ENCODE measurements at regions not wholly inside any gene's neighbourhood (a gene's known extent, or its start where the extent isn't known, plus 50 kb on each side); places are given as distances from the start of the nearest gene placed in this dataset.

GRCh38 chr1:116262207-116262994 is 110.6 kb upstream of the ATP1A1 start:
- ATAC-seq (ENCODE audit: low read depth) (no peak), DNase-seq (ENCODE audit: low spot score in 2 of 2) (no peak)
- H3K36me3 Mint-ChIP-seq: no peaks in the 10 kb centered on the region
- H3K4me3 Mint-ChIP-seq: no peak overlapping the region
- H3K27me3 Mint-ChIP-seq: peaks cover 10% of the 10 kb centered on the region
- no peaks in the 10 kb centered on the region for H3K9me3 Mint-ChIP-seq
- no peak overlapping the region for H3K27ac Mint-ChIP-seq
- peaks cover 2% of the 10 kb centered on the region for H3K4me1 Mint-ChIP-seq

DNA sequence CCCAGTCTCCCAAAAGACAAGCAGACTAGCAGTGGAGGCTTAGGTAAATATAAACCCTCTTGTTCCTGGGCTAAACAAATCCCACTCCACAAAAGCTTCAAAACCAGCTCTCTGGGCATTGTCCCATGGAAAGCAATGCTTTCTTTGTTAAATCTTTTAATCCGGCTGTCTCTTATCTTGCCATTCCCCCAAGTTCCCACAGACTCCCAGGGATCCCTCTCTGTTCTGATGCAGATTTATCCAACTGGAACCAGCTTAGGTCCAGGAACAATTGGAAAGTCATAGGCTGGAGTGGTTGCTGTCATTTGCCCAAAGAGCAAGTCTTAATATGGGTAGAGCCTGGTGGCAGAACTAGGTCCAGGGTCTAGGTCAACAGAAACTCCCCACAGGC is 110.1 kb upstream of the ATP1A1 start:
- peaks cover 2% of the 10 kb centered on the region for H3K4me1 Mint-ChIP-seq
- peaks cover 11% of the 10 kb centered on the region for H3K27me3 Mint-ChIP-seq
- ATAC-seq (ENCODE audit: low read depth) (no peak), DNase-seq (ENCODE audit: low spot score in 2 of 2) (no peak)
- no peak overlapping the region for H3K4me3 Mint-ChIP-seq
- H3K9me3 Mint-ChIP-seq: no peaks in the 10 kb centered on the region
- no peak overlapping the region for H3K27ac Mint-ChIP-seq
- H3K36me3 Mint-ChIP-seq: no peaks in the 10 kb centered on the region

DNA sequence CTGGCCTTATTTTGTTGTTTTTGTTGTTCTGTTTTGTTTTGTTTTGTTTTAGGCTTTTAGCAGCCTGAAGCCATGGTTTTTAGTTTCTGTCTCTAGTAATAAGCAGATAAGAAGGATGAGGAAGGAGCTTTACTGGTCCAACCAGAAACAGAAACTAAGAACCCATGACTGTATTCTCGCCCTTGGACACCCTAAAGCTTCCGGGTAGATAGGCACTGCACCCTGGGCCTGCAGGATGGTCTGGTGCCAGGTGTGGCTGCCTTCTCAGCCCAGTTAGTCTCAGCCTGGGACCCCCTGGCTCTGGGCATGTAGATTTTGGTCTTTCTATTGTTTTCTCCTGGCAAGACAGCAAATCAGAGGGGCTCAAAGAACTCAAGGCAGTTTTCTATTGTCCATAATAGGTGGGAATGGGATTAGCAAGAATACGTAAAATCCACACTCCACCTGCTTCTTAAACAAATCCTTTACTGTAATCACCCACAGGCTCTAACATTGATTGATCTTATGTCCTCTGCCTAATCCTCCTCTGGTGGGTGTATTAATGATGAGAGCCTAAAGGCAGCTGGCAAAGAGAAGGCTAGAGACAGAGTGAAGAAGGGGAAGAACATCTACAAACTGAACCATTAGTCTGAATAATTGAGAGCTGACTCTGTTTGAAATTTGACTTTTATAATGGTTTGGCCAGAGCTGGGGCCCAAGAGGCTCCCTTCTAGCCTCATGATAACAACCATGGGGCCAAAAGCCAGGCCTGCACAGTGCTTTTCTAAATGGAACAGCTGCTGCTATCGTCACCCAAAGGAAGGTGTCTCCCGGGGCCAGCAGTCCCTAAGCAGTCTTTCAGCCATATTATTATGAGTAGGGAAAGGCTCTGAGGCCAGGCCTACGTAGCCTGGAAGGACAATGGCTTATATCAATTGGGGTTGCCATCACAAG is 106.8 kb upstream of the ATP1A1 start:
- Mint-ChIP-seq H3K27ac (no peak overlapping the region), H3K4me1 (peaks cover 2% of the 10 kb centered on the region), H3K36me3 (no peaks in the 10 kb centered on the region), H3K4me3 (no peak overlapping the region), H3K27me3 (peaks cover 4% of the 10 kb centered on the region), H3K9me3 (no peaks in the 10 kb centered on the region)
- ATAC-seq (ENCODE audit: low read depth) (no peak), DNase-seq (ENCODE audit: low spot score in 2 of 2) (no peak)

GRCh38 chr1:116266864-116267212 is 106.2 kb upstream of the ATP1A1 start:
- ATAC-seq (ENCODE audit: low read depth) (no peak), DNase-seq (ENCODE audit: low spot score in 2 of 2) (no peak)
- Mint-ChIP-seq H3K4me1 (peaks cover 2% of the 10 kb centered on the region), H3K36me3 (no peaks in the 10 kb centered on the region), H3K4me3 (no peak overlapping the region), H3K9me3 (no peaks in the 10 kb centered on the region), H3K27ac (no peak overlapping the region), H3K27me3 (peaks cover 5% of the 10 kb centered on the region)

- no peak overlapping the region for H3K27ac Mint-ChIP-seq
- H3K36me3 Mint-ChIP-seq: no peaks in the 10 kb centered on the region
- peaks cover 3% of the 10 kb centered on the region for H3K27me3 Mint-ChIP-seq
- DNase-seq (ENCODE audit: low spot score in 2 of 2): no peak
- H3K4me1 Mint-ChIP-seq: no peaks in the 10 kb centered on the region
- no peak overlapping the region for H3K4me3 Mint-ChIP-seq
- ATAC-seq (ENCODE audit: low read depth): no peak
- H3K9me3 Mint-ChIP-seq: no peaks in the 10 kb centered on the region
Observed at GRCh38 chr1:116268211-116268610, 104.8 kb upstream of the ATP1A1 start.

DNA sequence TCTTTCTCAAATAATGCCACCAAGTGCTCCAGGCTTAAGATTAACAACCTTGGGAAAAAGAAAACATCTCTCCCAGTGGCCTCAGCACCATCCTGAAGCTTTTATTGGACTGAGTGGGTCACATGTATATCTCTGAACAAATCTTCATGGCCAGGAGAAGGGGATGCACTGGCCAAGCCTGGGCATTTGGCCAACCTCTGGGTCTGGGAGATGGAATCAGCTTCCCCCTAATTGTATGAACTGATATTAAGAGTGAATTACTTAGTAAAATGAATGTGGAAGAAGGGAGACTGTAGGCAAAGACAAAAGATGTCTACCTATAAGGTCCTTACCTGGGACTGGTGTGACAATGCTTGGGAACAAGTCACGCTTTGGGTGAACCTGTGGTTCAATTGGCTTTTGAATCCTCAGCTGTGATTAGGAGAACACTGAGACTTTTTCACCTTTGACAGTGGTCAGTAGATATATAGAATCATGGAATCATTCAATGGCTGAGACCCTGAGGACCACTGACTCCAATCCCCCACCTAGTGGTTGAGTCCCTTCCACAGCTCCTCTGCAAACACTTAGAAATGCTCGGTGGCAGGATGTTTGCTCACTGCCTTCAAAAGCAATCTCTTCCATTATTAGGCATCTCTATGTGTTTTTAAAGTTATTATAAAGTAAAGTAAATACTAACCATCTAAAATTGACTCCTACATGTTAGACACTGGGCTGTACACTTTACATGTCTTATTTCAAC is 102.6 kb upstream of the ATP1A1 start:
- DNase-seq (ENCODE audit: low spot score in 2 of 2) (no peak), ATAC-seq (ENCODE audit: low read depth) (no peak)
- no peak overlapping the region for H3K4me3 Mint-ChIP-seq
- H3K9me3 Mint-ChIP-seq: no peaks in the 10 kb centered on the region
- peaks cover 4% of the 10 kb centered on the region for H3K27me3 Mint-ChIP-seq
- no peaks in the 10 kb centered on the region for H3K4me1 Mint-ChIP-seq
- no peak overlapping the region for H3K27ac Mint-ChIP-seq
- no peaks in the 10 kb centered on the region for H3K36me3 Mint-ChIP-seq

DNA sequence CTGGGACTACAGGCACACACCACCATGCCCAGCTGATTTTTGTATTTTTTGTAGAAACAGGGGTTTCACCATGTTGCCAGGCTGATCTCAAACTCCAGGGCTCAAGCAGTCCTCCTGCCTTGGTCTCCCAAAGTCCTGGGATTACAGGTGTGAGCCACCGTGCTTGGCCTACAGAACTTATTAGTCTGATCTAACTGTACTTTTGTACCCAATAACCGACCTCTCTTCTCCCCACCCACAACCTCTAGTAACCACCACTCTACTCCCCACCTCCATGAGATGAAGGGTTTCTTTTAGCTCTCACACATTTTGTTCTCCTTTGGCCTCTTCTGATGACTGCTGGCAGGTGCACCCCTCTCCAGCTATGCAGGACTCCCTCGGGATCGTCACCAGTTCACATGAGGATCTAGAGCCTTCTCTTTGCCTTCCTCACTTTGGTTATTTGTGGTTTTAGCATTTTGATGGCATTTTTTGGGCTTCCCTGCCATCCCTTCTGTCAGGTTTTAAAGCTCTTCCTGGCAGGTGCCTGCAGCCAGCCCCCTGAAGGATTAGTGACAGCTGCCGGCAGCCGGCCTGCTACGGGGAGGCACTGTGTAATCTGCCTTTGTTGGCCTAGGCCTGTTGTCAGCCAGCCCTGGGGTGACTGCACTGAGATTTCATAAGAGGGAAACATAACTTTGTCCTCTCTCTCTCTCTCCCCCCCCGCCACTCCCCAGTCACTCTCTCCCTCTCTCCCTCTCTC is 99.8 kb upstream of the ATP1A1 start:
- Mint-ChIP-seq H3K9me3 (no peaks in the 10 kb centered on the region), H3K36me3 (no peaks in the 10 kb centered on the region), H3K4me3 (no peak overlapping the region), H3K27me3 (peaks cover 11% of the 10 kb centered on the region), H3K27ac (no peak overlapping the region), H3K4me1 (no peaks in the 10 kb centered on the region)
- DNase-seq (ENCODE audit: low spot score in 2 of 2) (no peak), ATAC-seq (ENCODE audit: low read depth) (no peak)

DNA sequence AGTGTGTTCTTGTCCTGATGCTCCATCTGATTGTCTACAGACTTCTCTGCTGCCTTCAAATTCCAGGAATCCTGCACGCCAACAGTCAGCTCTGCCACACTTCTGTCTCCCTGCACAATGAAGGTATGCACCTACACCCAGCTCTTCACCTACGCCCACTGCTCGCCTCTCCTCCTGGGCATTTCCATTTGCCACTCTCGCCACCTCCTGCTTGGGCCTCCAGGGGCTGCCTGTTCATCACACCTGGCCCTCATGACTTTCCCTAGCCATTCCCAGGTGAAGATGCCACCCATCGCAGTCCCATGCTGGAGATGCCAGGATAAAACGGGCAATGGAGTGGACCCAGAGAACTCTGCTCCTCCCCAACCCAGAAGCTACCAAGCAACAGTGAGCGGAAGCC is 96.5 kb upstream of the ATP1A1 start:
- Mint-ChIP-seq H3K4me1 (no peaks in the 10 kb centered on the region), H3K36me3 (no peaks in the 10 kb centered on the region), H3K27ac (no peak overlapping the region), H3K27me3 (peaks cover 18% of the 10 kb centered on the region), H3K4me3 (no peak overlapping the region), H3K9me3 (no peaks in the 10 kb centered on the region)
- ATAC-seq (ENCODE audit: low read depth) (no peak), DNase-seq (ENCODE audit: low spot score in 2 of 2) (no peak)

DNA sequence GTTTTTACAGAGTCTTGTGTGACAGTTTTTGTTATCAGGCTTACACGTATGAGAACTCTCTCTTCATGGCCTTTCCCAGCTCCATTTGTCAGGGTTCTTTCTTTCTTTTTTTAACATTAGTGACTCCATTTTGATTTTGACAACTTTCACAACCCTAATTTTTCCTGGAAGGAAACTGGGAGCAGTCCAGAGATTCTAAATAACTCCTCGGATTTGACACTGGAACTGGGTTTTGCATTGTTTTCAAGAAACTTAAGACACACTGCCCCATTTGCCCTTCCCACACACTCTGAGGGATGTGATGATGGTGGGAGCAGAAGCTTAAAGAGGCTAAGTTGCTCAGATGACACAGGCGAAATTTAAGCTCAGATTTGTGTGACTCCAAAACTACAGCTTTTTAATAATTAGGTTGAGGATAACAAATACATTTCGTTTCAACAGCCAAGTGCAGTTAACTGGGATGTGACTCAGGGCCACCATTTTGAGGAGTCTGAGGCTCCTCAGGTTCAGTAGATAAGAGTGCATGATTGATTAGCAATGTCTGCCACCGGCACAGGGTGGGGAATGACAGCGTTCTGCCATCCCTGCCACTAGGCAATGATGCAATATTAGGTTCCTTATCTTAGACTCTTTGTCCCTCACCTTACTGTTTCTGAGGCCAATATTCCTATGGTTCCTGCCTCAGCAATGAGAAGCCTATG is 95.1 kb upstream of the ATP1A1 start:
- Mint-ChIP-seq H3K4me3 (no peak overlapping the region), H3K4me1 (no peaks in the 10 kb centered on the region), H3K27me3 (peaks cover 19% of the 10 kb centered on the region), H3K36me3 (no peaks in the 10 kb centered on the region), H3K27ac (no peak overlapping the region), H3K9me3 (no peaks in the 10 kb centered on the region)
- DNase-seq (ENCODE audit: low spot score in 2 of 2) (no peak), ATAC-seq (ENCODE audit: low read depth) (no peak)

DNA sequence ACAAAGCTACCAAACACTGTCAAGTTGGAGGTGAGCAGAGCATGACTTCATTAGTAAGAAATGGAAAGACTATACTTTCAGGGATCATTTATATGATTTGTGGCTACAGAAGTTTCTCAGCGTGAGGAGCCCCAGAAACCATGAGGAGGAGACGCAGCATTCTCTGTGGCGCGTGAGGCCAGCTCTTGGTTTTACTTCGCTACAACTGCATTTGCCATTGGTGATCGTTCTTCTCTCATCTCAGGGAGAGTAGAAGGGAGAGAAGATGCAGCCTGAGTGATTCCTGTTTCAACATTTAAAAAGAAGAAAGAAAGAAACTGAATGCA is 94.5 kb upstream of the ATP1A1 start:
- no peak for ATAC-seq (ENCODE audit: low read depth)
- Mint-ChIP-seq H3K4me3 (no peak overlapping the region), H3K27me3 (peaks cover 19% of the 10 kb centered on the region), H3K27ac (no peak overlapping the region), H3K4me1 (no peaks in the 10 kb centered on the region), H3K36me3 (peaks cover 2% of the 10 kb centered on the region), H3K9me3 (peaks cover 1% of the 10 kb centered on the region)
- no peak for DNase-seq (ENCODE audit: low spot score in 2 of 2)

- no peak for ATAC-seq (ENCODE audit: low read depth)
- Mint-ChIP-seq H3K9me3 (peaks cover 1% of the 10 kb centered on the region), H3K4me1 (no peaks in the 10 kb centered on the region), H3K36me3 (peaks cover 2% of the 10 kb centered on the region), H3K27ac (no peak overlapping the region), H3K27me3 (peaks cover 17% of the 10 kb centered on the region), H3K4me3 (no peak overlapping the region)
- no peak for DNase-seq (ENCODE audit: low spot score in 2 of 2)
Observed at GRCh38 chr1:116279715-116280114, 93.3 kb upstream of the ATP1A1 start.

DNA sequence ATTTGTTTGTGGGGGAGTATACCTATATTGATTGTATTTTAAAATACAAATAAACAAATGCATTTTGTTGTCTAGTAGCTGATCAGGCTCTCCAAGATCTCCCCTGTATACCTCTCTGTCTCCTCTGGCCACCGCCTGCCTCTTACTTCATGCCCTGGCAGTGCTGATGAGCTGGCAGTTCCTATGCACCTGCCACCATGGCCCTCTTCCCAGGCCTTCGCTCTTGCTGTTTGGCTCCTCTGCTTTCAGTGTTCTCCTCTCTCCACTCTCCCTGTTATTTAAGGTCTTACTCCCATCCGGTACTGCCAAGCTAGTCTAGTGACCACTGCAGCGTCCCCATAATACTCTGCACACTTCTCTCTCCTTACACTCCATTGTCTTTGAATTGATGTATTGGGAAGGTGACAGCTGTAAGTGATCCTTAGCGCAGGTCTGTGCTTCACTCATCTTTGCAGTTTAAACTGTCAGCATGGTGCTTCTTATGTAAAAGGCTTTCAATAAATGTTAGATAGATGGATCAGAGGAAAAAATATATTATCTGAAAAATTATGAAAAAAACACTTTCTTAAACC is 88.1 kb upstream of the ATP1A1 start:
- Mint-ChIP-seq H3K4me3 (no peak overlapping the region), H3K36me3 (peaks cover 2% of the 10 kb centered on the region), H3K9me3 (peaks cover 1% of the 10 kb centered on the region), H3K27ac (no peak overlapping the region), H3K4me1 (peaks cover 9% of the 10 kb centered on the region), H3K27me3 (peaks cover 7% of the 10 kb centered on the region)
- DNase-seq (ENCODE audit: low spot score in 2 of 2): no peak
- no peak for ATAC-seq (ENCODE audit: low read depth)

DNA sequence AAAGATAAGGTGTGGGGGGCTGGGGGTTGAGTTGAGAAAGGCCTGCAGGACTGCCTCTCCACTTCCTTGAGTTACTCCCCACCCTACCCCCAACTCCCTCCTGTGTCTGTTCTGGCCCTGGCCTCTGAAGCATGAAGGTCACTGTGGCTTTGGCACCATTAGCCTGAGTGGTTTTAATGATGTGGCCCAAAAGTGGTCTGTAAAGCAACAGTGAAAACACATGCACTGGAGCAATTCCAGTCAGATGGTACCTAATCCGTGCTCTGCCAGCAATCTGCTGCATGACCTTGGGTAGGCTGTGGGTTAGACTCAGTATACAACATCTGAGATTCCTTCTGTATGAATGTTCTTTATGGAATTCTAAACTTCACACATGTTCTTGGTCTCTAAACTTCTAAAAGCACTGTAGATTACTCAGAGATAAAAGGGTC is 86.5 kb upstream of the ATP1A1 start:
- DNase-seq (ENCODE audit: low spot score in 2 of 2): no peak
- Mint-ChIP-seq H3K27me3 (peaks cover 8% of the 10 kb centered on the region), H3K4me3 (no peak overlapping the region), H3K9me3 (peaks cover 1% of the 10 kb centered on the region), H3K36me3 (peaks cover 2% of the 10 kb centered on the region), H3K4me1 (peaks cover 9% of the 10 kb centered on the region), H3K27ac (no peak overlapping the region)
- no peak for ATAC-seq (ENCODE audit: low read depth)

Measured in memory B cell (primary cell).